Cardiac muscle cell (in vitro differentiated cells and primary cell): ENCODE measurements at regions not wholly inside any gene's neighbourhood (a gene's known extent, or its start where the extent isn't known, plus 50 kb on each side); places are given as distances from the start of the nearest gene placed in this dataset.

Experiments used
- DNase-seq, 2 donors: peaks; one replicate each; pipeline versions ENCODE4 v3.0.0 to v3.0.0-alpha.2; 2010 to 2017; ENCODE audit warnings: low read depth in 1 of 2, low spot score in 1 of 2
- H3K27ac ChIP-seq: fragments of 200-600 bp; sonication (generic); 2 replicates; pipeline ENCODE4 v1.5.1; 2016
- H3K27me3 ChIP-seq: fragments of 200-600 bp; sonication (generic); 2 replicates; pipeline ENCODE4 v1.6.0; 2016; ENCODE audit warnings: control low read depth
- H3K36me3 ChIP-seq: fragments of 200-600 bp; sonication (generic); 2 replicates; pipeline ENCODE4 v1.5.1; 2016; ENCODE audit warnings: control low read depth
- H3K4me1 ChIP-seq: fragments of 200-600 bp; sonication (generic); 2 replicates; pipeline ENCODE4 v1.8.1; 2017; ENCODE audit warnings: low read depth, mild to moderate bottlenecking, mixed run types
- H3K4me3 ChIP-seq: fragments of 200-600 bp; sonication (generic); 2 replicates; pipeline ENCODE4 v1.5.1; 2016; ENCODE audit warnings: mild to moderate bottlenecking
- H3K9me3 ChIP-seq: fragments of 200-600 bp; sonication (generic); 2 replicates; pipeline ENCODE4 v1.5.1; 2017; ENCODE audit warnings: low read depth, mild to moderate bottlenecking, control low read depth
- CTCF ChIP-seq: IDR thresholded peaks from 2 replicates; pipeline ENCODE4 v1.5.1; 2012; ENCODE audit warnings: low read depth, mild to moderate bottlenecking, low read length

DNA sequence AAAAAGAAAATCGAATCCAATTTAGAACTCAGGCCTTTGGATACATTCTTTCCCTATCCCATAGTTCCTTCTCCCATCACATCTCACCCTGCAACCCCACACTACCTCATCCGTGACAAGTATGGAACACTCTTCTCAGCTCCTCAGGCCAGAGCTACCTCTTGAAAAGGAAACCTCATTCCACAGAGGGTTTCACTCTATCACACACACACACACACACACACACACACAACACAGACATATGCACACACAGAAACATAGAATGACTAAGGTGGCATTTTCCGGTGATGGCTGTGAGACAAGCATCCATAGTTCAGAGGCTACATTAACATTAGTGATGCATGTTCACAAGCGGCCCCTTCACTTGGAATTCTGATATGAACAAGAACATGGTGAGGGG, 122.0 kb upstream of the HES1 start:
- DNase-seq: no peak
- Histone ChIP-seq H3K27me3 (no peaks in the 10 kb centered on the region), H3K4me3 (no peak overlapping the region), H3K27ac (no peak overlapping the region), H3K4me1 (peaks cover 7% of the 10 kb centered on the region), H3K9me3 (no peaks in the 10 kb centered on the region), H3K36me3 (no peaks in the 10 kb centered on the region)
- no peak for TF ChIP-seq CTCF

GRCh38 chr3:194014756-194015155, 121.2 kb upstream of the HES1 start:
- H3K27ac ChIP-seq: no peak overlapping the region
- TF ChIP-seq CTCF: no peak
- no peaks in the 10 kb centered on the region for H3K36me3 ChIP-seq
- no peaks in the 10 kb centered on the region for H3K4me1 ChIP-seq
- no peak overlapping the region for H3K4me3 ChIP-seq
- H3K9me3 ChIP-seq: no peaks in the 10 kb centered on the region
- H3K27me3 ChIP-seq: no peaks in the 10 kb centered on the region
- DNase-seq: no peak

DNA sequence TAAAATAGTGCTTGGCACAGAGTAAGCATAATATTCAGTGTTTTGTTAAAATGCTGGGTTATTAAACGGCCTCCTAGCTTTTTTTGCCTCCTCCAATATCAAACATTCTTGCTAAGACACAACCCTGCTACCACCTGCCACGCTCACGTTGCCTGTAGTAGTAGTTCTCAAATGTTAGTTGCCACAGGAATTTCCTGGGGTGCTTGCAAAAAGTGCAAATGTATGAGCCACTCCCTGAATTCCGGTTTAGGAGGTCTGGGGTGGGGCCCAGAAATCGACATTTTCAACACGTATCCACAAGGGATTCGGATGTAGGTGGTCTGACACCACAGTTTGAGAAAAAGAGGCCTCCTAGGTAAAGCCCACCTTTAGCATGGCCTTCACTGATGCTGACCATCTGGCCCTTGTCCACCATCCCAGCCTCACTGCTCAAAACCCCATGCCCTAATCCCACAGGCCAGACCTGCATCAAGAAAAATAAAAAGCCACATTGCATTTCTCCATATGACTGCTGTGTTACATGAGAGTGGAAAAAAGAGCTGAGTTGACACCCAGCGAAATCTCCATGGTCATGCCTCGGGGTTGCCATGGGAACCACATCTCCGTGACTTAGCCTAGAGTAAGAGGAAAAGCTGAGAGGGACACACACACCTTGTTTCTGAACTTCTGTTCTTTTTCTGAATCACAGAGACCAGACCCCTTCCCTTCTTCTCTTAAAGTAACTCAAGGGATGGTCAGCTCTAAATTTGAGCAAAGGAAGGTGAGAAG, 116.4 kb upstream of the HES1 start:
- Histone ChIP-seq H3K4me1 (peaks cover 11% of the 10 kb centered on the region), H3K4me3 (no peak overlapping the region), H3K9me3 (no peaks in the 10 kb centered on the region), H3K27me3 (no peaks in the 10 kb centered on the region), H3K36me3 (no peaks in the 10 kb centered on the region), H3K27ac (no peak overlapping the region)
- no peak for TF ChIP-seq CTCF
- no peak for DNase-seq

DNA sequence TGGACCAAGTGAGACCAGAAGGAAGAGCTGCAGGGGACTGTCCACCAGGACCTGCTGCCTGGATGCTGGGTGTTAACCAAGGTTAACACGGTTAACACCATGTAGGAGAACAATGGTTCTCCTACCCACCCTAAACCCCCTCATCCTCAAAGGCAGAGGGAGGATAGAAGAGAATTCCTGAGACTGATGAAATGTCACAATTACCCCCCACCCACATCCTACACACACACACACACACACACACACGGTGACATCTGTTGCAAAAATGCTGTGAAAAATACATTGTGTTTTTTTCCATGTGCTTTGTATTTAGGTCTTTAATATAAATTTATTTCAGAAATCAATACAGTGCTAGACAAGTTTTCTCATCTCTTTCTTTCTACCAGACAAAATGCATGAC, 113.9 kb upstream of the HES1 start:
- no peak for DNase-seq
- H3K4me1 ChIP-seq: peaks cover 11% of the 10 kb centered on the region
- no peak overlapping the region for H3K27ac ChIP-seq
- TF ChIP-seq CTCF: no peak
- H3K9me3 ChIP-seq: no peaks in the 10 kb centered on the region
- H3K36me3 ChIP-seq: no peaks in the 10 kb centered on the region
- H3K4me3 ChIP-seq: no peak overlapping the region
- no peaks in the 10 kb centered on the region for H3K27me3 ChIP-seq

DNA sequence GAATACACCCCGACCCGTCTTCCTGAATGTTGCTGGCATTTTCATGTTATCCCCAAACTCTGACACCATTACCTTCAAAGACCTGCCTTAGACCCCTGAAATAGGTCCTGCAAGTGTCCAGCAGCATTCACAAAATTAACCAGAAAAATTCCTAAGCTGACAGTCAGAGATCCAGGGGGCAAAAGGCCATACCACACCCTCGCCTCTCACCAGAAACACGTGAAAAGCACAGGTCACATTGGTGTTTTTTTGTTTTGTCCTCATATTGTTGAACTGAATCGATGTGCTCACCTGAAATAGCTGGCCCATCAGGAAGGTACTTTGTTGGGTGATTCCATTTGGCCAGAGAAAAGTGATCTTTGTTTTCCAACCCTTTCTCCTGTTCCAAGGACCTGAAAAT, 113.1 kb upstream of the HES1 start:
- Histone ChIP-seq H3K36me3 (no peaks in the 10 kb centered on the region), H3K27me3 (no peaks in the 10 kb centered on the region), H3K9me3 (no peaks in the 10 kb centered on the region), H3K4me1 (peaks cover 11% of the 10 kb centered on the region), H3K27ac (no peak overlapping the region), H3K4me3 (no peak overlapping the region)
- no peak for TF ChIP-seq CTCF
- DNase-seq: no peak
